Endothelial cell of umbilical vein (primary cell): ENCODE measurements at regions not wholly inside any gene's neighbourhood (a gene's known extent, or its start where the extent isn't known, plus 50 kb on each side); places are given as distances from the start of the nearest gene placed in this dataset.

ENCODE experiments used
- BruUV-seq: library from RNA; stranded (reverse); fragments of 400-500 nt; replicated peaks from 2 replicates; lab custom pipeline; 2021; lab: Mats Ljungman, UMichigan
- CTCF ChIA-PET: fragments of 300-600, 350-600 bp; sonication (Branson Sonifier 250); formaldehyde crosslinking; loops from one replicate; lab custom pipeline; 2021; ENCODE audit warnings: antibody characterized with exemption, inconsistent platforms; lab: Charles Lee
- POLR2A ChIA-PET: fragments of 300-600, 350-600 bp; sonication (Branson Sonifier 250); formaldehyde crosslinking; loops from one replicate; lab custom pipeline; 2021; ENCODE audit warnings: antibody characterized with exemption, inconsistent platforms; lab: Charles Lee
- DNase-seq: peaks from one replicate; pipeline ENCODE4 v3.0.0-alpha.2; 2011; ENCODE audit warnings: low read depth, low spot score
- FAIRE-seq: peaks from 2 replicates; lab custom pipeline; 2011; peaks lifted over from hg19 to GRCh38; lab: Jason Lieb, UNC
- H2AFZ ChIP-seq: 2 replicates; pipeline ENCODE4 v1.6.0; 2012; ENCODE audit warnings: low read depth, low read length, control low read depth, inconsistent platforms
- H3K27ac ChIP-seq: 2 replicates; pipeline ENCODE4 v1.5.1; 2011; ENCODE audit warnings: low read depth, mild to moderate bottlenecking, control low read depth, low read length, moderate library complexity; ENCODE audit not compliant: insufficient read depth
- H3K27me3 ChIP-seq, 2 experiments: 2 replicates each; pipeline versions ENCODE4 v1.6.0 to v1.6.1; 2011; ENCODE audit warnings: low read length in 2 of 2, mixed read lengths in 1 of 2; ENCODE audit not compliant: control insufficient read depth in 2 of 2, insufficient read depth in 2 of 2
- H3K36me3 ChIP-seq, 2 experiments: 2 replicates in 1 of 2; 3 replicates in 1 of 2; pipeline ENCODE4 v1.5.1; 2011; ENCODE audit warnings: low read length in 2 of 2, mild to moderate bottlenecking in 1 of 2, moderate library complexity in 1 of 2; ENCODE audit not compliant: control insufficient read depth in 2 of 2, insufficient read depth in 2 of 2; ENCODE audit errors: extremely low read depth in 1 of 2
- H3K4me1 ChIP-seq: 3 replicates; pipeline ENCODE4 v1.5.1; 2011; ENCODE audit warnings: mild to moderate bottlenecking, low read length; ENCODE audit not compliant: control insufficient read depth, insufficient read depth; ENCODE audit errors: extremely low read depth
- H3K4me2 ChIP-seq: 2 replicates; pipeline ENCODE4 v1.6.1; 2011; ENCODE audit warnings: low read length, control low read depth, mixed read lengths; ENCODE audit not compliant: insufficient read depth
- H3K4me3 ChIP-seq, 3 experiments: fragments of 200-600 bp in 1 of 3; sonication (generic), shearing (Covaris generic) in 1 of 3; replicated peaks in 1 of 3; 2 replicates each; pipeline ENCODE4 v1.5.1; 2011 to 2016; ENCODE audit warnings: control low read depth in 3 of 3, low read length in 3 of 3, mild to moderate bottlenecking in 2 of 3, inconsistent platforms in 1 of 3, low read depth in 1 of 3, moderate library complexity in 1 of 3; ENCODE audit not compliant: insufficient read depth in 1 of 3
- H3K79me2 ChIP-seq: 2 replicates; pipeline ENCODE4 v1.6.0; 2012; ENCODE audit warnings: low read length, inconsistent platforms; ENCODE audit not compliant: control insufficient read depth, insufficient read depth
- H3K9ac ChIP-seq: replicated peaks from 2 replicates; pipeline ENCODE3; 2011; ENCODE audit warnings: low read length, control low read depth; ENCODE audit not compliant: insufficient read depth; ENCODE audit errors: extremely low read depth
- H3K9me1 ChIP-seq: replicated peaks from 3 replicates; pipeline ENCODE4 v1.6.0; 2011; ENCODE audit warnings: mild to moderate bottlenecking, low read length; ENCODE audit not compliant: control insufficient read depth, insufficient read depth; ENCODE audit errors: extremely low read depth
- H3K9me3 ChIP-seq: replicated peaks from 2 replicates; pipeline ENCODE4 v1.5.1; 2012; ENCODE audit warnings: low read length, inconsistent platforms; ENCODE audit not compliant: control insufficient read depth, insufficient read depth
- H4K20me1 ChIP-seq: replicated peaks from 2 replicates; pipeline ENCODE3; 2011; ENCODE audit warnings: mild to moderate bottlenecking, low read length; ENCODE audit not compliant: control insufficient read depth, insufficient read depth; ENCODE audit errors: extremely low read depth
- EZH2 ChIP-seq: IDR thresholded peaks from 2 replicates; pipeline ENCODE4 v1.6.1; 2012; ENCODE audit warnings: borderline replicate concordance, low read depth, mild to moderate bottlenecking, moderate library complexity, low read length, inconsistent platforms; ENCODE audit not compliant: severe bottlenecking
- FOS ChIP-seq: IDR thresholded peaks from 2 replicates; pipeline ENCODE4 v1.6.1; 2011; ENCODE audit warnings: mild to moderate bottlenecking, low read length, moderate library complexity, borderline replicate concordance; ENCODE audit not compliant: insufficient read depth
- GATA2 ChIP-seq: IDR thresholded peaks from 2 replicates; pipeline ENCODE4 v1.7.0; 2011; ENCODE audit warnings: low read depth, mild to moderate bottlenecking, moderate library complexity, mixed read lengths, low read length; ENCODE audit not compliant: insufficient read length, insufficient read depth
- JUN ChIP-seq: IDR thresholded peaks from 2 replicates; pipeline ENCODE4 v1.6.1; 2011; ENCODE audit warnings: borderline replicate concordance, low read depth; ENCODE audit not compliant: insufficient read length, insufficient read depth
- MYC ChIP-seq: IDR thresholded peaks from one replicate; pipeline ENCODE4 v1.6.1; 2011; ENCODE audit warnings: mild to moderate bottlenecking, low read depth, low read length
- POLR2A ChIP-seq: IDR thresholded peaks from 2 replicates; pipeline ENCODE4 v1.6.1; 2012; ENCODE audit warnings: low read depth, mild to moderate bottlenecking, control low read depth, low read length
- POLR2AphosphoS5 ChIP-seq: IDR thresholded peaks from 2 replicates; pipeline ENCODE4 v1.6.1; 2012; ENCODE audit warnings: low read depth, mild to moderate bottlenecking, control low read depth, low read length, moderate library complexity; ENCODE audit not compliant: insufficient read depth
- dilution Hi-C: fragments of 300-500 bp; cut with MboI; formaldehyde crosslinking; loops from one replicate; pipeline ENCODE4 v1.15.0; 2019; ENCODE audit warnings: low sequenced_read_pairs; ENCODE audit not compliant: extremely low pct_ligation_motif_present
- intact Hi-C: fragments of 100-400 bp; cut with micrococcal nuclease; formaldehyde crosslinking; loops from one replicate; pipeline ENCODE4 v1.10.0; 2022
- TF ChIP-seq, protein P1 (sequence below), 2 donors: IDR thresholded peaks; 1 replicate in 1 of 2; 2 replicates in 1 of 2; pipeline ENCODE4 v1.5.1; 2011; ENCODE audit warnings: low read length in 2 of 2, mild to moderate bottlenecking in 2 of 2, moderate library complexity in 2 of 2, control low read depth in 1 of 2, inconsistent platforms in 1 of 2, low read depth in 1 of 2; ENCODE audit not compliant: insufficient read depth in 1 of 2; ENCODE audit errors: extremely low read depth in 1 of 2
- TF ChIP-seq, protein P2 (sequence below): IDR thresholded peaks from 2 replicates; pipeline ENCODE4 v1.6.1; 2011; ENCODE audit not compliant: insufficient read depth, insufficient read length

DNA sequence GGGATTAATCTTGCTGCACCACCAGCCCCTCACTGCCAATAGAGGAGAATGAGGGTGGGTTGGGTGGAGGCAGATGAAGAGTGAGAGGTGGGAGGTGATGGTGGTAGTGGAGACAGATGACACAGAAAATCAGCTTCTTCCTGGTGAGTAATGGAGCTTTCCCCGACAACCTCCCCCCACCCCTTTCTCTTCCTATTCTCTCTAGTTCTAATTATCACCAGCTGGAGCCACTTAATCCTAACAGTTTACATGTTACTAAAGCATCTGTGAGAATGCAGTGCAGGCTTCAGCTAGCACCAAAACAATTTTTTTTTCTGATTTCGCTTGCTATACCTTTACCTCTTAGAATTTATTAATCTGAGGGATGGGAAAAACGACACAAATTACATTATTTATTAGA, 116.1 kb upstream of the DNAJC19 start:
- no peak overlapping the region for H3K4me2 ChIP-seq
- ChIA-PET CTCF (no interaction called here), POLR2A (no interaction called here)
- TF ChIP-seq FOS (no peak), EZH2 (no peak), POLR2A (no peak), JUN (no peak), MYC (no peak), POLR2AphosphoS5 (no peak), GATA2 (no peak)
- TF ChIP-seq, protein P1, sequence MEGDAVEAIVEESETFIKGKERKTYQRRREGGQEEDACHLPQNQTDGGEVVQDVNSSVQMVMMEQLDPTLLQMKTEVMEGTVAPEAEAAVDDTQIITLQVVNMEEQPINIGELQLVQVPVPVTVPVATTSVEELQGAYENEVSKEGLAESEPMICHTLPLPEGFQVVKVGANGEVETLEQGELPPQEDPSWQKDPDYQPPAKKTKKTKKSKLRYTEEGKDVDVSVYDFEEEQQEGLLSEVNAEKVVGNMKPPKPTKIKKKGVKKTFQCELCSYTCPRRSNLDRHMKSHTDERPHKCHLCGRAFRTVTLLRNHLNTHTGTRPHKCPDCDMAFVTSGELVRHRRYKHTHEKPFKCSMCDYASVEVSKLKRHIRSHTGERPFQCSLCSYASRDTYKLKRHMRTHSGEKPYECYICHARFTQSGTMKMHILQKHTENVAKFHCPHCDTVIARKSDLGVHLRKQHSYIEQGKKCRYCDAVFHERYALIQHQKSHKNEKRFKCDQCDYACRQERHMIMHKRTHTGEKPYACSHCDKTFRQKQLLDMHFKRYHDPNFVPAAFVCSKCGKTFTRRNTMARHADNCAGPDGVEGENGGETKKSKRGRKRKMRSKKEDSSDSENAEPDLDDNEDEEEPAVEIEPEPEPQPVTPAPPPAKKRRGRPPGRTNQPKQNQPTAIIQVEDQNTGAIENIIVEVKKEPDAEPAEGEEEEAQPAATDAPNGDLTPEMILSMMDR (IDR thresholded peaks at IDR 0.05; ENCODE audit: extremely low read depth in 1 of 2, insufficient read depth in 1 of 2, low read depth in 1 of 2, low read length in 2 of 2) = no peak
- TF ChIP-seq, protein P2, sequence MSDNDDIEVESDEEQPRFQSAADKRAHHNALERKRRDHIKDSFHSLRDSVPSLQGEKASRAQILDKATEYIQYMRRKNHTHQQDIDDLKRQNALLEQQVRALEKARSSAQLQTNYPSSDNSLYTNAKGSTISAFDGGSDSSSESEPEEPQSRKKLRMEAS = no peak
- intact Hi-C loops = no loop called here
- FAIRE-seq (no peak), DNase-seq (no peak)
- no peak overlapping the region for H3K27ac ChIP-seq
- no peaks in the 10 kb centered on the region for H3K9me3 ChIP-seq
- no peaks in the 10 kb centered on the region for H3K4me1 ChIP-seq
- no peaks in the 10 kb centered on the region for H3K79me2 ChIP-seq
- H2AFZ ChIP-seq = no peak overlapping the region
- no TSS peak for BruUV-seq
- no peak overlapping the region for H3K9ac ChIP-seq
- no peaks in the 10 kb centered on the region for H4K20me1 ChIP-seq
- dilution Hi-C loops = no loop called here
- no peaks in the 10 kb centered on the region for H3K36me3 ChIP-seq
- no peaks in the 10 kb centered on the region for H3K27me3 ChIP-seq
- no peak overlapping the region for H3K4me3 ChIP-seq
- no peaks in the 10 kb centered on the region for H3K9me1 ChIP-seq
